H1 (cell line): ENCODE measurements at regions not wholly inside any gene's neighbourhood (a gene's known extent, or its start where the extent isn't known, plus 50 kb on each side); places are given as distances from the start of the nearest gene placed in this dataset.

Experiments
- CTCF ChIA-PET: fragments of 300-600 bp; sonication (Branson Sonifier 250); formaldehyde crosslinking; loops from one replicate; lab custom pipeline; 2021; ENCODE audit not compliant: partially characterized antibody; lab: Charles Lee
- POLR2A ChIA-PET: fragments of 300-600 bp; sonication (Branson Sonifier 250); formaldehyde crosslinking; loops from one replicate; lab custom pipeline; 2021; ENCODE audit warnings: inconsistent platforms; ENCODE audit not compliant: partially characterized antibody; lab: Charles Lee
- DNase-seq, 2 experiments: peaks; one replicate each; pipeline versions ENCODE4 v3.0.0 to v3.0.0-alpha.2; 2010 to 2022; ENCODE audit warnings: low spot score in 2 of 2, low read depth in 1 of 2, mixed read lengths in 1 of 2
- FAIRE-seq: peaks from 2 replicates; lab custom pipeline; 2011; peaks lifted over from hg19 to GRCh38; lab: Jason Lieb, UNC
- H2AFZ ChIP-seq: 2 replicates; pipeline ENCODE4 v1.8.1; 2012; ENCODE audit warnings: low read length, inconsistent platforms
- H2AK5ac ChIP-seq: 2 replicates; pipeline ENCODE4 v1.6.1; 2013; ENCODE audit warnings: low read depth, low read length
- H2BK120ac ChIP-seq: replicated peaks from 2 replicates; pipeline ENCODE3; 2013; ENCODE audit warnings: low read depth, low read length, inconsistent platforms
- H2BK12ac ChIP-seq: 2 replicates; pipeline ENCODE4 v1.6.1; 2013; ENCODE audit warnings: low read depth, low read length
- H2BK15ac ChIP-seq: 2 replicates; pipeline ENCODE4 v1.6.1; 2013; ENCODE audit warnings: low read length
- H2BK20ac ChIP-seq: 2 replicates; pipeline ENCODE4 v1.6.1; 2013; ENCODE audit warnings: low read length
- H2BK5ac ChIP-seq: 2 replicates; pipeline ENCODE4 v1.6.1; 2013; ENCODE audit warnings: low read depth, low read length
- H3K14ac ChIP-seq: 2 replicates; pipeline ENCODE4 v1.6.1; 2013; ENCODE audit warnings: inconsistent platforms; ENCODE audit not compliant: insufficient read length
- H3K18ac ChIP-seq: 2 replicates; pipeline ENCODE4 v1.6.1; 2013; ENCODE audit warnings: low read length; ENCODE audit errors: extremely low read depth
- H3K23ac ChIP-seq: 2 replicates; pipeline ENCODE4 v1.6.1; 2013; ENCODE audit warnings: inconsistent platforms; ENCODE audit not compliant: insufficient read length
- H3K23me2 ChIP-seq: 2 replicates; pipeline ENCODE4 v1.6.1; 2013; ENCODE audit warnings: low read depth, low read length
- H3K27ac ChIP-seq: 2 replicates; pipeline ENCODE4 v1.6.1; 2011; ENCODE audit warnings: low read depth, low read length, inconsistent platforms
- H3K27me3 ChIP-seq, 4 experiments: replicated peaks in 1 of 4; 1 replicate in 1 of 4; 2 replicates in 3 of 4; pipeline versions ENCODE4 v1.6.1 to v1.8.1; 2011 to 2013; ENCODE audit warnings: low read length in 3 of 4, mild to moderate bottlenecking in 3 of 4, inconsistent platforms in 2 of 4, mixed read lengths in 2 of 4, moderate library complexity in 1 of 4; ENCODE audit not compliant: control insufficient read depth in 3 of 4, insufficient read depth in 3 of 4; ENCODE audit errors: extremely low read depth in 1 of 4
- H3K36me3 ChIP-seq, 4 experiments: 2 replicates each; pipeline versions ENCODE4 v1.6.1 to v1.8.1; 2011 to 2013; ENCODE audit warnings: mild to moderate bottlenecking in 4 of 4, low read length in 3 of 4, moderate library complexity in 2 of 4, control low read depth in 1 of 4, inconsistent platforms in 1 of 4; ENCODE audit not compliant: insufficient read depth in 4 of 4, control insufficient read depth in 2 of 4
- H3K4ac ChIP-seq: replicated peaks from 2 replicates; pipeline ENCODE3; 2013; ENCODE audit warnings: low read length, low read depth, mixed read lengths, inconsistent platforms; ENCODE audit not compliant: insufficient read length
- H3K4me1 ChIP-seq, 4 experiments: replicated peaks in 1 of 4; 1 replicate in 1 of 4; 2 replicates in 3 of 4; pipeline versions ENCODE4 v1.6.1 to v1.8.1; 2011 to 2013; ENCODE audit warnings: low read length in 3 of 4, inconsistent platforms in 2 of 4, mixed read lengths in 1 of 4; ENCODE audit not compliant: insufficient read depth in 4 of 4, control insufficient read depth in 3 of 4
- H3K4me2 ChIP-seq, 2 experiments: 2 replicates each; pipeline versions ENCODE4 v1.6.1 to v1.8.1; 2011 to 2013; ENCODE audit warnings: low read depth in 2 of 2, low read length in 2 of 2, control low read depth in 1 of 2, inconsistent platforms in 1 of 2, mild to moderate bottlenecking in 1 of 2; ENCODE audit not compliant: insufficient read depth in 1 of 2
- H3K4me3 ChIP-seq, 4 experiments: fragments of 200-600, 300-600 bp in 1 of 4; sonication (generic), shearing (Covaris generic), sonication (Bioruptor Twin) in 1 of 4; 2 replicates each; pipeline versions ENCODE4 v1.5.1 to v1.8.1; 2011 to 2016; ENCODE audit warnings: low read length in 4 of 4, low read depth in 3 of 4, control low read depth in 2 of 4, inconsistent platforms in 2 of 4, mild to moderate bottlenecking in 2 of 4, mixed read lengths in 1 of 4, moderate library complexity in 1 of 4; ENCODE audit not compliant: insufficient read depth in 2 of 4; ENCODE audit errors: extremely low read depth in 1 of 4
- H3K56ac ChIP-seq: replicated peaks from 2 replicates; pipeline ENCODE3; 2013; ENCODE audit warnings: low read depth, mild to moderate bottlenecking, mixed read lengths, low read length, inconsistent platforms; ENCODE audit not compliant: insufficient read length
- H3K79me1 ChIP-seq: 2 replicates; pipeline ENCODE4 v1.6.1; 2013; ENCODE audit warnings: low read depth, low read length, control low read depth
- H3K79me2 ChIP-seq, 2 experiments: 2 replicates each; pipeline versions ENCODE4 v1.6.1 to v1.8.1; 2012 to 2013; ENCODE audit warnings: low read length in 2 of 2, mild to moderate bottlenecking in 2 of 2, inconsistent platforms in 1 of 2; ENCODE audit not compliant: insufficient read depth in 2 of 2, control insufficient read depth in 1 of 2
- H3K9ac ChIP-seq, 4 experiments: replicated peaks in 1 of 4; 1 replicate in 1 of 4; 2 replicates in 3 of 4; pipeline versions ENCODE4 v1.6.1 to v1.8.1; 2011 to 2013; ENCODE audit warnings: low read depth in 3 of 4, low read length in 3 of 4, control low read depth in 2 of 4, mild to moderate bottlenecking in 2 of 4, moderate library complexity in 2 of 4, inconsistent platforms in 1 of 4; ENCODE audit errors: extremely low read depth in 1 of 4
- H3K9me3 ChIP-seq, 2 experiments: 2 replicates each; pipeline versions ENCODE4 v1.6.1 to v1.8.1; 2012 to 2013; ENCODE audit warnings: mild to moderate bottlenecking in 2 of 2, moderate library complexity in 2 of 2, control low read depth in 1 of 2, inconsistent platforms in 1 of 2, low read depth in 1 of 2, low read length in 1 of 2, mixed read lengths in 1 of 2; ENCODE audit not compliant: insufficient read depth in 2 of 2
- H4K20me1 ChIP-seq, 2 experiments: replicated peaks in 1 of 2; 2 replicates each; pipeline versions ENCODE3 to v1.8.1; 2011 to 2013; ENCODE audit warnings: inconsistent platforms in 2 of 2, low read length in 2 of 2, mild to moderate bottlenecking in 1 of 2; ENCODE audit not compliant: insufficient read depth in 2 of 2, control insufficient read depth in 1 of 2
- H4K5ac ChIP-seq: 2 replicates; pipeline ENCODE4 v1.6.1; 2013; ENCODE audit warnings: low read length, low read depth, mixed read lengths, inconsistent platforms; ENCODE audit not compliant: insufficient read length
- H4K8ac ChIP-seq: 2 replicates; pipeline ENCODE4 v1.8.0; 2013; ENCODE audit warnings: mild to moderate bottlenecking, moderate library complexity, low read length, inconsistent platforms; ENCODE audit not compliant: insufficient read depth; ENCODE audit errors: extremely low read depth
- H4K91ac ChIP-seq: replicated peaks from 2 replicates; pipeline ENCODE3; 2013; ENCODE audit warnings: low read length, mixed read lengths, inconsistent platforms; ENCODE audit not compliant: insufficient read length
- SIRT6 ChIP-seq: IDR thresholded peaks from one replicate; pipeline ENCODE4 v1.7.1; 2012; ENCODE audit warnings: low read length, inconsistent platforms
- WGBS, 2 experiments: shearing (Covaris generic) in 1 of 2; methylation state at CpG; one replicate each; pipeline versions ENCODE4 v1.1.6 to v1.1.7; 2013 to 2015; ENCODE audit warnings: low lambda C conversion rate in 2 of 2, mixed read lengths in 2 of 2, inconsistent platforms in 1 of 2, low coverage in 1 of 2, missing lambda C conversion rate in 1 of 2; ENCODE audit not compliant: insufficient replicate concordance in 2 of 2, insufficient coverage in 1 of 2, insufficient read length in 1 of 2; ENCODE audit errors: extremely low coverage in 1 of 2, missing lambda C conversion rate in 1 of 2; 5-methylcytosine and 5-hydroxymethylcytosine counted together

DNA sequence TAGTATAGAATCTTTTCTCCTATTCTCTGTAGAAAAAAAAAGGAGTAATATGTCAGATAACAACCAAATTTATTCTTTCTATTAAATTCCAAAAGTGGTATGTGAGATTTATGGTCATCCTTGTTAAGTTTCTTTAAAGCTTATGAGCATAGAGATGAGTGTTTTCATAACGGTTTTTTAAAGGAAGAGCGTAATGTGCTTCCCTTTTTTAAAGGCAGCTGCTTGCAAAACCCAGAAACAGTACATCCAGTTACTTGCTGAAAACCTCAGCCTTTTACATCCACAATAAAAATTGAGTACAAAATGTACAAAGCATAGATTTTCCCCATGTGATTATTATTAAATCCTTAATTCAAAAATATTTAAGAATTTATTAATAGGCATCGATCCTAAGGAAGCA, 53.6 kb upstream of the CD163 start:
- Histone ChIP-seq H3K79me1 (no peaks in the 10 kb centered on the region), H3K27ac (no peak overlapping the region), H2AK5ac (no peak overlapping the region), H3K4me2 (no peak overlapping the region), H3K14ac (no peak overlapping the region)
- no peak for FAIRE-seq
- POLR2A ChIA-PET = no interaction called here
- TF ChIP-seq SIRT6 = no peak
- TF ChIP-seq, all 59 proteins: peak for 0
- H4K8ac ChIP-seq = no peak overlapping the region
- H3K23ac ChIP-seq = no peak overlapping the region
- no peak overlapping the region for H2BK5ac ChIP-seq
- H3K27me3 ChIP-seq = no peaks in the 10 kb centered on the region
- no peaks in the 10 kb centered on the region for H3K9me3 ChIP-seq
- no peak overlapping the region for H2BK20ac ChIP-seq
- no peaks in the 10 kb centered on the region for H3K23me2 ChIP-seq
- H3K79me2 ChIP-seq = no peaks in the 10 kb centered on the region
- H3K9ac ChIP-seq = no peak overlapping the region
- H3K4ac ChIP-seq = no peak overlapping the region
- no peaks in the 10 kb centered on the region for H4K20me1 ChIP-seq
- 91% methylated on average over 3 of the region's 3 CpGs; no CpG with 5 or more reads in 1 of the 2 experiments for WGBS, 2 experiments
- no peak overlapping the region for H2BK12ac ChIP-seq
- H2BK15ac ChIP-seq = no peak overlapping the region
- no peaks in the 10 kb centered on the region for H3K36me3 ChIP-seq
- CTCF ChIA-PET = interaction anchor here (0.6 to 0.7 kb wide), 2 partner anchors 9 to 123 kb away, joined by 4 read pairs; no protein-coding TSS in a partner anchor
- H2BK120ac ChIP-seq = no peak overlapping the region
- H2AFZ ChIP-seq = no peak overlapping the region
- H3K18ac ChIP-seq = no peak overlapping the region
- DNase-seq = no peak
- no peak overlapping the region for H4K5ac ChIP-seq
- no peak overlapping the region for H3K4me3 ChIP-seq
- H3K4me1 ChIP-seq = no peaks in the 10 kb centered on the region
- H3K56ac ChIP-seq = no peak overlapping the region
- H4K91ac ChIP-seq = no peak overlapping the region
